ENCODE measurements at regions not wholly inside any gene's neighbourhood (a gene's known extent, or its start where the extent isn't known, plus 50 kb on each side); places are given as distances from the start of the nearest gene placed in this dataset.

- Histone ChIP-seq H3K9me3 (ENCODE audit: insufficient read depth, low read length) (no peaks in the 10 kb centered on the region), H3K36me3 (ENCODE audit: insufficient read depth, insufficient read length, low read length) (no peaks in the 10 kb centered on the region), H3K4me3 (ENCODE audit: insufficient read length, low read depth) (no peak overlapping the region), H3K9ac (ENCODE audit: insufficient read length, low read depth) (no peak overlapping the region), H3K4me1 (ENCODE audit: insufficient read depth, insufficient read length) (no peaks in the 10 kb centered on the region), H3K27me3 (ENCODE audit: insufficient read depth, insufficient read length) (no peaks in the 10 kb centered on the region)
- TF ChIP-seq YY1 (IDR thresholded peaks at IDR 0.05; ENCODE audit: insufficient read depth, insufficient read length) (no peak), ZNF274 (IDR thresholded peaks at IDR 0.05; ENCODE audit: low read depth, low read length) (no peak), SUZ12 (IDR thresholded peaks at IDR 0.05; ENCODE audit: extremely low read depth, insufficient read depth, insufficient read length) (no peak)
- DNase-seq (ENCODE audit: low read depth, low spot score), result no peak
These were observed 93.8 kb downstream of the GPR63 start for GRCh38 chr6:96743496-96743895.

- no peaks in the 10 kb centered on the region for H3K27me3 ChIP-seq (ENCODE audit: insufficient read depth, insufficient read length)
- H3K9me3 ChIP-seq (ENCODE audit: insufficient read depth, low read length), result no peaks in the 10 kb centered on the region
- no peak overlapping the region for H3K9ac ChIP-seq (ENCODE audit: insufficient read length, low read depth)
- H3K4me3 ChIP-seq (ENCODE audit: insufficient read length, low read depth), result no peak overlapping the region
- no peak for DNase-seq (ENCODE audit: low read depth, low spot score)
- TF ChIP-seq ZNF274 (IDR thresholded peaks at IDR 0.05; ENCODE audit: low read depth, low read length) (no peak), YY1 (IDR thresholded peaks at IDR 0.05; ENCODE audit: insufficient read depth, insufficient read length) (no peak), SUZ12 (IDR thresholded peaks at IDR 0.05; ENCODE audit: extremely low read depth, insufficient read depth, insufficient read length) (no peak)
- no peaks in the 10 kb centered on the region for H3K36me3 ChIP-seq (ENCODE audit: insufficient read depth, insufficient read length, low read length)
- no peaks in the 10 kb centered on the region for H3K4me1 ChIP-seq (ENCODE audit: insufficient read depth, insufficient read length)
These were observed 94.6 kb downstream of the GPR63 start for GRCh38 chr6:96742702-96743101.

DNA sequence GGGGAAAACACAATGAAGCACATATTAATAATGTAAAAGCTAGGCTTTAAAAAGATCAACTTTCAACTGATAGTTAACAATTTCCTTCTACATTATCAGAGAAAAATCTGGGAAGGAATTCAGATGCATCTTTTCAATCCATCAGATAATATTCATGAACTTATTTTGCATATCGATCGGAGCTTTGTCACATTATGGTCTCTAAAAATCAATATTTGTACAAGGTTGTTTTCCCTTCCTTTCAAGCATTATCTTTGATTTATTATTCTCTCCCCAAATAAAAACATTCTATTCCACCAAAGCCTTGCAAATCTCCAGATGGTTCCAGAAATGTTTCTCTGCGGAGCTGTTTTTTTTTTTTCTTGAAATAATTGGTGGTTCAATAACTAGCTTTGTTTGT is 101.9 kb downstream of the GPR63 start:
- no peak overlapping the region for H3K4me3 ChIP-seq (ENCODE audit: insufficient read length, low read depth)
- TF ChIP-seq SUZ12 (IDR thresholded peaks at IDR 0.05; ENCODE audit: extremely low read depth, insufficient read depth, insufficient read length) (no peak), ZNF274 (IDR thresholded peaks at IDR 0.05; ENCODE audit: low read depth, low read length) (no peak), YY1 (IDR thresholded peaks at IDR 0.05; ENCODE audit: insufficient read depth, insufficient read length) (no peak)

GRCh38 chr6:96727144-96727543 is 110.1 kb downstream of the GPR63 start:
- no peak for TF ChIP-seq YY1 (IDR thresholded peaks at IDR 0.05; ENCODE audit: insufficient read depth, insufficient read length)
- no peak for TF ChIP-seq ZNF274 (IDR thresholded peaks at IDR 0.05; ENCODE audit: low read depth, low read length)
- TF ChIP-seq SUZ12 (IDR thresholded peaks at IDR 0.05; ENCODE audit: extremely low read depth, insufficient read depth, insufficient read length), result no peak
- H3K9ac ChIP-seq (ENCODE audit: insufficient read length, low read depth), result no peak overlapping the region
- DNase-seq (ENCODE audit: low read depth, low spot score), result no peak
- no peaks in the 10 kb centered on the region for H3K4me1 ChIP-seq (ENCODE audit: insufficient read depth, insufficient read length)
- H3K36me3 ChIP-seq (ENCODE audit: insufficient read depth, insufficient read length, low read length), result no peaks in the 10 kb centered on the region
- H3K27me3 ChIP-seq (ENCODE audit: insufficient read depth, insufficient read length), result no peaks in the 10 kb centered on the region
- H3K9me3 ChIP-seq (ENCODE audit: insufficient read depth, low read length), result no peaks in the 10 kb centered on the region
- no peak overlapping the region for H3K4me3 ChIP-seq (ENCODE audit: insufficient read length, low read depth)

More for the DNA sequence above, 101.9 kb downstream of the GPR63 start:
- H3K4me1 ChIP-seq (ENCODE audit: insufficient read depth, insufficient read length), result no peaks in the 10 kb centered on the region
- H3K9me3 ChIP-seq (ENCODE audit: insufficient read depth, low read length), result no peaks in the 10 kb centered on the region
- no peak for DNase-seq (ENCODE audit: low read depth, low spot score)
- no peaks in the 10 kb centered on the region for H3K27me3 ChIP-seq (ENCODE audit: insufficient read depth, insufficient read length)
- H3K9ac ChIP-seq (ENCODE audit: insufficient read length, low read depth), result no peak overlapping the region
- H3K36me3 ChIP-seq (ENCODE audit: insufficient read depth, insufficient read length, low read length), result no peaks in the 10 kb centered on the region

DNA sequence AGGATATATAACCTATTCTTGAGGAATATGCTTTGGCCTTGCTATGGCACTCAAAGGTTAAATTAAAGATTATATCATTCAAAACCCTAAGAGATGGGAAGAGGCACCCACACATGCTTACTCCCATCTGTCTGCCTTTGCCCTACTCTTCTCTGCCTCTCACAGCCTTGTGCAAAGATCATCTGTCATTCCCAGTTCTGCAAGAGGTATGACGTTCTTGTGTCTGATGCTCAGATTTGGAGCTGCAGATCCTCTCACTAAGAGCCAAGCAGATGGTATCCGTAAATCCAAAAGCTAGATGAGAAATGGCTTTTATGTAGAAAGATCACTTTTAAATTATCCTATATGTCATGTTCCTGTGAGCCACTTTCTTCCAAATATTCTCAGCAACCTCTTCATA is 112.0 kb downstream of the GPR63 start:
- no peak for TF ChIP-seq ZNF274 (IDR thresholded peaks at IDR 0.05; ENCODE audit: low read depth, low read length)
- TF ChIP-seq SUZ12 (IDR thresholded peaks at IDR 0.05; ENCODE audit: extremely low read depth, insufficient read depth, insufficient read length), result no peak
- no peak for TF ChIP-seq YY1 (IDR thresholded peaks at IDR 0.05; ENCODE audit: insufficient read depth, insufficient read length)
- no peaks in the 10 kb centered on the region for H3K9me3 ChIP-seq (ENCODE audit: insufficient read depth, low read length)
- H3K4me3 ChIP-seq (ENCODE audit: insufficient read length, low read depth), result no peak overlapping the region
- no peak overlapping the region for H3K9ac ChIP-seq (ENCODE audit: insufficient read length, low read depth)
- no peaks in the 10 kb centered on the region for H3K4me1 ChIP-seq (ENCODE audit: insufficient read depth, insufficient read length)
- no peaks in the 10 kb centered on the region for H3K36me3 ChIP-seq (ENCODE audit: insufficient read depth, insufficient read length, low read length)
- no peaks in the 10 kb centered on the region for H3K27me3 ChIP-seq (ENCODE audit: insufficient read depth, insufficient read length)
- DNase-seq (ENCODE audit: low read depth, low spot score), result no peak

GRCh38 chr6:96724641-96725040 is 112.6 kb downstream of the GPR63 start:
- H3K9ac ChIP-seq (ENCODE audit: insufficient read length, low read depth), result no peak overlapping the region
- H3K9me3 ChIP-seq (ENCODE audit: insufficient read depth, low read length), result no peaks in the 10 kb centered on the region
- no peaks in the 10 kb centered on the region for H3K27me3 ChIP-seq (ENCODE audit: insufficient read depth, insufficient read length)
- no peak for DNase-seq (ENCODE audit: low read depth, low spot score)
- no peaks in the 10 kb centered on the region for H3K36me3 ChIP-seq (ENCODE audit: insufficient read depth, insufficient read length, low read length)
- no peak for TF ChIP-seq SUZ12 (IDR thresholded peaks at IDR 0.05; ENCODE audit: extremely low read depth, insufficient read depth, insufficient read length)
- no peak for TF ChIP-seq ZNF274 (IDR thresholded peaks at IDR 0.05; ENCODE audit: low read depth, low read length)
- TF ChIP-seq YY1 (IDR thresholded peaks at IDR 0.05; ENCODE audit: insufficient read depth, insufficient read length), result no peak
- no peaks in the 10 kb centered on the region for H3K4me1 ChIP-seq (ENCODE audit: insufficient read depth, insufficient read length)
- H3K4me3 ChIP-seq (ENCODE audit: insufficient read length, low read depth), result no peak overlapping the region

DNA sequence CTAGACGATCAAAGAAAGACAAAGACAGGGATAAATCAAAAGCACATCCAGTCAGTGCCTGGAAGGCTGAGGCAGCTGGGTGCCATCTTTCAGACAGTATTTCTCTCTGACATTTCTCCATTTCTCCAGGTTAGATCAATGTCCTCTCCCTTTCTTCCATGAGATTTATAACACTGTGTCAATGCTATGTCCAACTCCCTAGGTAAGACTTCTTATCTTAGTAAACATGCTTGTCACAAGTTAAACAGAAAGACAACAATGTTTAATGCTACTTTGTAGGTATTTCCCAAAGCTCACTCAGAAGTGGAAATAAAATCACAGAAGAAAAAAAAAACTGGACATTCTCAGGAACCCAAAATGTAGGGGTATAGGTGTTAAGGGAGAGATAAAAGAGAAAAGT is 113.9 kb downstream of the GPR63 start:
- Histone ChIP-seq H3K36me3 (ENCODE audit: insufficient read depth, insufficient read length, low read length) (no peaks in the 10 kb centered on the region), H3K9ac (ENCODE audit: insufficient read length, low read depth) (no peak overlapping the region), H3K27me3 (ENCODE audit: insufficient read depth, insufficient read length) (no peaks in the 10 kb centered on the region), H3K4me1 (ENCODE audit: insufficient read depth, insufficient read length) (no peaks in the 10 kb centered on the region), H3K9me3 (ENCODE audit: insufficient read depth, low read length) (no peaks in the 10 kb centered on the region), H3K4me3 (ENCODE audit: insufficient read length, low read depth) (no peak overlapping the region)
- DNase-seq (ENCODE audit: low read depth, low spot score), result no peak
- TF ChIP-seq YY1 (IDR thresholded peaks at IDR 0.05; ENCODE audit: insufficient read depth, insufficient read length), result no peak
- TF ChIP-seq ZNF274 (IDR thresholded peaks at IDR 0.05; ENCODE audit: low read depth, low read length), result no peak
- TF ChIP-seq SUZ12 (IDR thresholded peaks at IDR 0.05; ENCODE audit: extremely low read depth, insufficient read depth, insufficient read length), result no peak

DNA sequence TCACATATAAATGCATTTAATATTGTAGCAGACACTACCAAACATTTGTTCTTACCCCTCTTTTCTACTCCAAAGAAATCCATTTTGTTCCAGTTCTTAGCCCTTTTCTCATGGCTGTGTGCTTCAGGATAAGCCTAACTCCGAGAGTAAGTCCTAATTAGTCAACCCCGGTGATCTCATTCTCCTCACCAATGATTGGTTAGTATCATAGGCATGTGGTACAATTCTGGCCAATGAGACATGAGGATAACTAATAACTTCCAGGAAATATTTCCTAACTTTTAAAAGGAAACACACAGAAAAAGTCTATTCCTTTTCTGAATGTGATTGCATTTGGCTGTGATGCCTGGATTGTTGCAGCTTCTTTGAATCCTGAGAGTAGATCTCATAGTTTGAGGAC is 116.0 kb downstream of the GPR63 start:
- H3K4me1 ChIP-seq (ENCODE audit: insufficient read depth, insufficient read length), result no peaks in the 10 kb centered on the region
- H3K9me3 ChIP-seq (ENCODE audit: insufficient read depth, low read length), result no peaks in the 10 kb centered on the region
- H3K36me3 ChIP-seq (ENCODE audit: insufficient read depth, insufficient read length, low read length), result no peaks in the 10 kb centered on the region
- no peaks in the 10 kb centered on the region for H3K27me3 ChIP-seq (ENCODE audit: insufficient read depth, insufficient read length)
- no peak for DNase-seq (ENCODE audit: low read depth, low spot score)
- TF ChIP-seq ZNF274 (IDR thresholded peaks at IDR 0.05; ENCODE audit: low read depth, low read length) (no peak), SUZ12 (IDR thresholded peaks at IDR 0.05; ENCODE audit: extremely low read depth, insufficient read depth, insufficient read length) (no peak), YY1 (IDR thresholded peaks at IDR 0.05; ENCODE audit: insufficient read depth, insufficient read length) (no peak)
- no peak overlapping the region for H3K4me3 ChIP-seq (ENCODE audit: insufficient read length, low read depth)
- no peak overlapping the region for H3K9ac ChIP-seq (ENCODE audit: insufficient read length, low read depth)

All from NT2/D1 (cell line).